Natural killer cell (primary cell): ENCODE measurements at regions not wholly inside any gene's neighbourhood (a gene's known extent, or its start where the extent isn't known, plus 50 kb on each side); places are given as distances from the start of the nearest gene placed in this dataset.

ENCODE experiments used
- ATAC-seq, 3 donors: fragments of 150-1000 bp in 2 of 3; fragments of 200-7000 bp in 1 of 3; cut with Tn5 transposase; 1 replicate in 1 of 3; 2 replicates in 2 of 3; pipeline ENCODE4 v1.10.0; 2021; ENCODE audit warnings: mild to moderate bottlenecking in 2 of 3, moderate library complexity in 2 of 3
- DNase-seq, 2 donors: peaks; one replicate each; pipeline versions ENCODE4 v3.0.0 to v3.0.0-alpha.2; 2013 to 2021; ENCODE audit warnings: mixed read lengths in 1 of 2
- H3K27ac ChIP-seq: one replicate; pipeline ENCODE4 v1.5.1; 2013; ENCODE audit warnings: mild to moderate bottlenecking, low read length
- H3K27me3 ChIP-seq: one replicate; pipeline ENCODE4 v1.6.1; 2013; ENCODE audit warnings: low read length; ENCODE audit not compliant: control insufficient read depth, insufficient read depth
- H3K36me3 ChIP-seq: one replicate; pipeline ENCODE4 v1.6.1; 2013; ENCODE audit warnings: low read length; ENCODE audit not compliant: control insufficient read depth, insufficient read depth
- H3K4me1 ChIP-seq: one replicate; pipeline ENCODE4 v1.6.1; 2013; ENCODE audit warnings: low read length; ENCODE audit not compliant: control insufficient read depth, insufficient read depth
- H3K4me3 ChIP-seq: one replicate; pipeline ENCODE4 v1.5.1; 2013; ENCODE audit warnings: low read length
- H3K9me3 ChIP-seq: one replicate; pipeline ENCODE4 v1.6.1; 2013; ENCODE audit warnings: low read length; ENCODE audit not compliant: control insufficient read depth, insufficient read depth
- H3K27ac Mint-ChIP-seq, 2 donors: one replicate each; pipeline ENCODE4 v1.8.0; 2022; ENCODE audit warnings: mild to moderate bottlenecking in 2 of 2, mixed read lengths in 2 of 2, moderate library complexity in 1 of 2
- H3K27me3 Mint-ChIP-seq, 2 donors: one replicate each; pipeline ENCODE4 v1.8.0; 2022; ENCODE audit warnings: low read depth in 2 of 2, mixed read lengths in 2 of 2
- H3K36me3 Mint-ChIP-seq: one replicate; pipeline ENCODE4 v1.8.0; 2022; ENCODE audit warnings: mixed read lengths
- H3K4me1 Mint-ChIP-seq, 2 donors: one replicate each; pipeline ENCODE4 v1.8.0; 2022; ENCODE audit warnings: mixed read lengths in 2 of 2
- H3K4me3 Mint-ChIP-seq: one replicate; pipeline ENCODE4 v1.8.0; 2022; ENCODE audit warnings: mild to moderate bottlenecking, moderate library complexity, mixed read lengths
- H3K9me3 Mint-ChIP-seq, 2 donors: one replicate each; pipeline ENCODE4 v1.8.0; 2022; ENCODE audit warnings: mixed read lengths in 2 of 2
- WGBS: methylation state at CpG from one replicate; pipeline ENCODE4 v1.1.7; 2013; ENCODE audit warnings: missing lambda C conversion rate; ENCODE audit not compliant: insufficient coverage; 5-methylcytosine and 5-hydroxymethylcytosine counted together
- intact Hi-C: fragments of 100-400 bp; cut with micrococcal nuclease; formaldehyde crosslinking; loops from one replicate; pipeline ENCODE4 v1.14.2; 2022
- TF ChIP-seq, protein P1 (sequence below): fragments of 200-600 bp; IDR thresholded peaks from one replicate; pipeline ENCODE4 v1.8.0; 2022; ENCODE audit warnings: antibody characterized with exemption

DNA sequence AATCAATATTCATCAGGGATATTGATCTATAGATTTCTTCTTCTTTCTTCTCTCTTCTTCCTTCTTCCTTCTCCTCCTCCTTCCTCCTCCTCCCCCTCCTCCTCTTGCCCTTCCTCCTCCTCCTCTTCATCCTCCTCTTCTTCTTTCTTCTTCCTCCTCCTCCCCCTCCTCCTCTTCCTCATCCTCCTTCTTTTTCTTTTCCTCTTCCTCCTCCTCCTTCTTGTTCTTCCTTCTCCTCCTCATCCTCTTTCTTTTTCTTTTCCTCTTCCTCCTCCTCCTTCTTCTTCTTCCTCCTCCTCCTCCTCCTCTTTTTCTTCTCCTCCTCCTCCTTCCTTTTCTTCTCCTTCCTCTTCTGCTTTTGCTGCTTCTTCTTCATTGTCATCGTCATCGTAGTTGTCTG lies 52.4 kb upstream of the SERINC1 start:
- DNase-seq = no peak
- H3K27ac Mint-ChIP-seq = no peak overlapping the region
- Histone ChIP-seq H3K27me3 (peaks cover 10% of the 10 kb centered on the region), H3K4me1 (no peaks in the 10 kb centered on the region), H3K4me3 (no peak overlapping the region), H3K9me3 (no peaks in the 10 kb centered on the region), H3K27ac (no peak overlapping the region), H3K36me3 (no peaks in the 10 kb centered on the region)
- no peaks in the 10 kb centered on the region for H3K9me3 Mint-ChIP-seq
- H3K4me1 Mint-ChIP-seq = no peaks in the 10 kb centered on the region
- H3K27me3 Mint-ChIP-seq = peaks cover 17 to 54% of the 10 kb centered on the region in 2 donors
- intact Hi-C loops = no loop called here
- WGBS = 0% methylated on average over 2 of the region's 2 CpGs
- ATAC-seq = no peak
- H3K36me3 Mint-ChIP-seq = no peaks in the 10 kb centered on the region
- TF ChIP-seq, protein P1, sequence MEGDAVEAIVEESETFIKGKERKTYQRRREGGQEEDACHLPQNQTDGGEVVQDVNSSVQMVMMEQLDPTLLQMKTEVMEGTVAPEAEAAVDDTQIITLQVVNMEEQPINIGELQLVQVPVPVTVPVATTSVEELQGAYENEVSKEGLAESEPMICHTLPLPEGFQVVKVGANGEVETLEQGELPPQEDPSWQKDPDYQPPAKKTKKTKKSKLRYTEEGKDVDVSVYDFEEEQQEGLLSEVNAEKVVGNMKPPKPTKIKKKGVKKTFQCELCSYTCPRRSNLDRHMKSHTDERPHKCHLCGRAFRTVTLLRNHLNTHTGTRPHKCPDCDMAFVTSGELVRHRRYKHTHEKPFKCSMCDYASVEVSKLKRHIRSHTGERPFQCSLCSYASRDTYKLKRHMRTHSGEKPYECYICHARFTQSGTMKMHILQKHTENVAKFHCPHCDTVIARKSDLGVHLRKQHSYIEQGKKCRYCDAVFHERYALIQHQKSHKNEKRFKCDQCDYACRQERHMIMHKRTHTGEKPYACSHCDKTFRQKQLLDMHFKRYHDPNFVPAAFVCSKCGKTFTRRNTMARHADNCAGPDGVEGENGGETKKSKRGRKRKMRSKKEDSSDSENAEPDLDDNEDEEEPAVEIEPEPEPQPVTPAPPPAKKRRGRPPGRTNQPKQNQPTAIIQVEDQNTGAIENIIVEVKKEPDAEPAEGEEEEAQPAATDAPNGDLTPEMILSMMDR = no peak
- H3K4me3 Mint-ChIP-seq = no peak overlapping the region

DNA sequence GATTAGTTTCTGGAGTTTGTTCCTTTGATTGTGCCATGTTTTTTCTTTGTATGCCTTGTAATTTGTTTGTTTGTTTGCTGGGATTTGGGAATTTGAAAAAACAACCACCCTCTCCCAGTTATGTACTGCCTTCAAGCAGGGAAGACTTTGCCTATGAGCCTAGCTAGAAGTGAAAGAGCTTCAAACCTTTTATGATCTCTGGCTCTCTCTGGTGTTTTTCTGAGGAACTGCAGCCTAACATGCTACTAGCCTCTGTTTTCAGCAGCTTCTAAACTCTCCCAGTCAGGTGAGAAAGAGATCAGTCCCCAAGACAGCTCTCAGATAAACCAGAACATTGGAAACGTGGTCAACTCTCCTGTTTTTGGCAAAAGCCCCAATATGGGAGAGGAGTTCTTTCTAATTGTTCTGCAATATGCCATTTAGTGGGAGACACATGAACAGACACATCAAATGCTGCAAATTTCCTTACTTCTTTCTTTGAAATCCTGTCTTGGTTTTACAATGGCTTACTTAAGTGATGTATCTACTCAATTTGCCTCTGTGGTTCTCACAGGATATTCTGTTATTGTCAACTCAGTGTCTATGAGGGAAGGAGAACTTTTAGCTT lies 58.9 kb upstream of the SERINC1 start:
- ATAC-seq = peak; percentile 78 to 94 (median 89)
- DNase-seq = peak; percentile 19 to 80
- intact Hi-C loops = loop anchor here (1.0 kb wide), 3 partner anchors 38 to 149 kb away; no protein-coding TSS in a partner anchor
- no peak overlapping the region for H3K27ac ChIP-seq
- Mint-ChIP-seq H3K36me3 (no peaks in the 10 kb centered on the region), H3K4me1 (no peaks in the 10 kb centered on the region), H3K9me3 (no peaks in the 10 kb centered on the region), H3K4me3 (no peak overlapping the region), H3K27ac (no peak overlapping the region), H3K27me3 (peaks cover 9 to 47% of the 10 kb centered on the region in 2 donors)
- H3K4me3 ChIP-seq = no peak overlapping the region
- H3K36me3 ChIP-seq = no peaks in the 10 kb centered on the region
- TF ChIP-seq, protein P1 = peak; percentile 82
- no peaks in the 10 kb centered on the region for H3K4me1 ChIP-seq
- H3K27me3 ChIP-seq = peaks cover 12% of the 10 kb centered on the region
- WGBS = no CpG with 5 or more reads among the region's 1 CpG
- no peaks in the 10 kb centered on the region for H3K9me3 ChIP-seq

DNA sequence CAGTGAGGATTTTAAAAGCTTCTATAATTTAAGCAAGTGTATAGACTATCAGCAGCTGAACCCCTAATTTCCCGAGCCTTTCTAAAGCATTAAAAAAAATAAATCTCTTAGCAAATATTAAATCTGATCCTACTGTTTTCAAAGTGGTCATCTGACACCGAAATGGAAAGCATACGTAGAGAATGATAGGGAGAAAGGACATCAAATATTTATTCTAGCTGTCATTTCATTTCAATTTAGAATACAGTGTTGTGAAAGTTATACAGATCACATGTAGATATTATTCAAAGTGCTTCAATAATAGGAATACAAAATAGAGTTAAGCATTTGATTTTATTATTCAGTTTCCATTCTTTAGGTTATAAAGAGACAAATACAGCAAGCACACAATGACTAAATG lies 61.9 kb upstream of the PKIB start:
- H3K27ac Mint-ChIP-seq = no peak overlapping the region
- DNase-seq (no peak), ATAC-seq (no peak)
- TF ChIP-seq, protein P1 = no peak
- peaks cover 0 to 3% of the 10 kb centered on the region in 2 donors for H3K27me3 Mint-ChIP-seq
- H3K9me3 ChIP-seq = no peaks in the 10 kb centered on the region
- no CpG with 5 or more reads among the region's 3 CpGs for WGBS
- no peaks in the 10 kb centered on the region for H3K36me3 ChIP-seq
- H3K4me3 ChIP-seq = no peak overlapping the region
- peaks cover 0 to 2% of the 10 kb centered on the region in 2 donors for H3K9me3 Mint-ChIP-seq
- H3K4me3 Mint-ChIP-seq = no peak overlapping the region
- no peaks in the 10 kb centered on the region for H3K4me1 Mint-ChIP-seq
- H3K36me3 Mint-ChIP-seq = no peaks in the 10 kb centered on the region
- no peaks in the 10 kb centered on the region for H3K4me1 ChIP-seq
- intact Hi-C loops = no loop called here
- H3K27me3 ChIP-seq = no peaks in the 10 kb centered on the region
- no peak overlapping the region for H3K27ac ChIP-seq

DNA sequence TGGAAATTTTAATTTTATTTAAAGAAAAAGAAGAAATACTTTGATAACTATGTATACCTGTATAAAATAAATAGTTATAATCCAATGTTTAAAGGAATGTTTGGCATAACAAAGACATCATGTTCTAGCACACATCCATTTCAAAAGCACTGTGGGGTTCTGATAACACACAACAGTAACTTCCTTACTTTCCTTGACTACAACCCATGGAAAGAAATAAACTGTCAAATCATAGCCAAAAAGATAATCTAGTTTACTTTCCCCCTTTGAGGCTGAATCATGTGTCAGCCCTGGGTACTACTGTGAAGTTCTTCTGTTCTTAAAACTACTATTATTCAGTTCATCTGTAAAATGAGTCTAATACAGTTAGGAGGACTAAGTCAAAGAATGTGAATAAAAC lies 61.4 kb upstream of the PKIB start:
- Histone ChIP-seq H3K36me3 (no peaks in the 10 kb centered on the region), H3K27ac (no peak overlapping the region), H3K4me1 (no peaks in the 10 kb centered on the region), H3K4me3 (no peak overlapping the region), H3K9me3 (no peaks in the 10 kb centered on the region), H3K27me3 (no peaks in the 10 kb centered on the region)
- TF ChIP-seq, protein P1 = no peak
- intact Hi-C loops = no loop called here
- no peak overlapping the region for H3K4me3 Mint-ChIP-seq
- peaks cover 0 to 3% of the 10 kb centered on the region in 2 donors for H3K27me3 Mint-ChIP-seq
- peaks cover 0 to 2% of the 10 kb centered on the region in 2 donors for H3K9me3 Mint-ChIP-seq
- no peaks in the 10 kb centered on the region for H3K36me3 Mint-ChIP-seq
- no peak for ATAC-seq
- no peak overlapping the region for H3K27ac Mint-ChIP-seq
- H3K4me1 Mint-ChIP-seq = no peaks in the 10 kb centered on the region
- no peak for DNase-seq
